NAMALWA (cell line): ENCODE measurements at regions not wholly inside any gene's neighbourhood (a gene's known extent, or its start where the extent isn't known, plus 50 kb on each side); places are given as distances from the start of the nearest gene placed in this dataset.

Source experiments
- DNase-seq: peaks from one replicate; pipeline ENCODE4 v3.0.0-alpha.2; 2015; ENCODE audit warnings: low spot score

- no peak for DNase-seq
These were observed 397.9 kb upstream of the JARID2 start for GRCh38 chr6:14848019-14848418.

DNA sequence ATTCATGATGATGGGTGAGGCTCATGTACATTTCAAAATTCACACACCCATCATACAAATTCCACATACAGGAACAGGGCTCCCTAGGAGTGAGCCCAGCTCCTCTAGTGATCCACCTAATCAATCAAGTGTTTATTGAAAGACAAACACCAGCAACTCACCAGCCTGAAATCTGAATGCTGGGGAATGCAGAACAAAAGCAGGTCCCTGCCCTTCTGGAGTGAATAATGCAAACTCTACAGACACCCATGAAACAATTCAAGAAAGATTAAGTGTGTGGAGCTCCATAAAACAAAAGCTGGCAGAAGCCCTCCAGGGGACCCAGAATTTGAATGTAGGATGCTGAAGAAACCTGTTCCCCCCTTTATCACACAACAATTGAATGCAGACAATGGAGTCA, 396.7 kb upstream of the JARID2 start:
- no peak for DNase-seq

- DNase-seq: no peak
These were observed 394.6 kb upstream of the JARID2 start for GRCh38 chr6:14851281-14851680.

- no peak for DNase-seq
These were observed 393.5 kb upstream of the JARID2 start for GRCh38 chr6:14852375-14852774.

DNA sequence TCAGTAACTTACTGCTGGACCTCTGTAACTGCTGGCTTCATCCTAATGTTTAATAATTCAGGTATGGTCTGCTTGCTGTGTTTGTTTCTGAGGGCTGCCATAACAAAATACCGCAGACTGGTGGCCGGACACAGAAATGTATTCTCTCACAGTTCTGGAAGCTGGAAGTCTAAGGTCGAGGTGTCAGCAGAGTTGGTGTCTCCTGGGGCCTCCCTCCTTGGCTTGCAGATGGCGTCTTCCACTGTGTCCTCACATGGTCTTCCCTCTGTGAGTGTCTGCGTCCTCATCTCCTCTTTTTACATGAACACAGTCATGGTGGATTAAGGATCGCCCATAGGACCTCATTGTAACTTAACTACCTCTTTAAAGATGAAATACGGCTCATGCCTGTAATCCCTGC, 389.7 kb upstream of the JARID2 start:
- DNase-seq: no peak

DNA sequence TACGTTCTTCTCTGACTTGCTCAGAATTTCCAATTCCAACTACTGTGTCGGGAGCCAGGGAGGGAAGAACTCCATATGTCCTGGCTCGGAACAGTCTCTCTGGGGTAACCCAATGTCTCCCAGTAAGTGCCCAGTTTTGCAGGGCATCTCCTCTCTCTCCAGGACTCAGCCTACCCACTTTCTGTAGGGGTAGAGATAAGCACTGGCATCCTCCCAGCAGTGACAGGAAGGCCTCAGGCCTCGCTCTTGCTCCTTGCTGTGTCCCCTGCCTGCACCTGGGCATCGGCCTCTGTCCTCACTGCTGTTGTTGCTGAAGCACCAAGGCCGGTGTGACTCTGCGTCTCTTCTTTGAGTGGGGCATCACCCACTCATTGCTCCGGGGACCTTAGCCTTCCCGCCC, 388.9 kb upstream of the JARID2 start:
- DNase-seq: no peak

- DNase-seq: no peak
These were observed 388.4 kb upstream of the JARID2 start for GRCh38 chr6:14857501-14857900.

DNA sequence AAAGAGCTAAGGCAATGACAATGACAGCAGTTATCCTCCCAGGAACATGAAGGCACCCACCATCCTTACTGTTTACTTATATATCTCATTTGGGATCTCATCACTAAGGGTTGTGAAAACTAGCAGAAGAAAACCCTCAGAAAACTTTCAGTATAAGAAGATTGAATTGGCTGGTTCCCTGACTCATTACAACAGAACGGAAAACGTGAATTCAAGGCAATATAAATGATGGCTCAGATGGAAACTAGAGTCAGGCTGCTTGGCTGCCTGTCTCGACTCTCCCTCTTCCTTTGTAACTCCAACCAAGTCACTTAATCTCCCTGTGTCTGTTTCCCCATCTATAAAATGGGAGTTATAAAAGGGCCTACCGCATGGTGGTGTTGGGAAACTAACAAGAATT, 387.1 kb upstream of the JARID2 start:
- no peak for DNase-seq

DNA sequence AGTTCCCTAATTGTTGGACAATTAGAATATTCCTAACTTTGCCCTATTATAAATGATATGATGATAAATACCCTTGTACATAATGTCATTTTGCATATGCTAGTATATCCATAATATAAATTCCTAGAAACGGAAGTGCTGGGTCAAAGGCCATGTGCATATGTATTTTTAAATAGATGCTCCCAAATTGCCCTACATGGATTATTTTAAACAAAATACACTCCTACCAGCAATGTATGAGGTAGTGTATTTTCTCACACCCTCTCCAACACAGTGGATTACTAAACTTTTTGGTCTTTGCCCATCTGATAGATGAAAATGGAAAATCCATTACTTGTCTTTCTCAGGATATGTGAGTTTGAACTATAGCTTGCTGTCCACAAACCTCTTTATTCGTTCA, 385.1 kb upstream of the JARID2 start:
- no peak for DNase-seq

GRCh38 chr6:14861491-14861943, 384.4 kb upstream of the JARID2 start:
- DNase-seq: no peak

DNA sequence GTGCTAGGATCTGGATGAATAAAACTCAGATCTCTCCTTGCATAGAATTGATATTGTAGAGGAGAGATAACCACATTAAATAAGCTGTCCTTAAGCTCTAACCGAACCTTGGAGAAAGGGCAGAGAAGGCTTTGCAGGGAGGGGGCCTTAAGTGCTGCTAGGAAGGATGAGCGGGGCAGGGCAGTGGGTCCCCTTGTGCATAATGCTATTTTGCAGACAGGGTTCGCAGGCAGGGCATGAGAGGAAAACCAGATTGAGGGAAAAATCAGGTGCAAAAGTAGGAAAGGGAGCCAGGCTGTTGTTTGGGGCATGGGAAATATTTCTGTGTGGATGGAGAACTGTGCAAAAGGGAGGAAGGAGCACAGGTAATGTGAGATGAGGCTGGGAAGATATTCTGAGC, 383.0 kb upstream of the JARID2 start:
- no peak for DNase-seq

DNA sequence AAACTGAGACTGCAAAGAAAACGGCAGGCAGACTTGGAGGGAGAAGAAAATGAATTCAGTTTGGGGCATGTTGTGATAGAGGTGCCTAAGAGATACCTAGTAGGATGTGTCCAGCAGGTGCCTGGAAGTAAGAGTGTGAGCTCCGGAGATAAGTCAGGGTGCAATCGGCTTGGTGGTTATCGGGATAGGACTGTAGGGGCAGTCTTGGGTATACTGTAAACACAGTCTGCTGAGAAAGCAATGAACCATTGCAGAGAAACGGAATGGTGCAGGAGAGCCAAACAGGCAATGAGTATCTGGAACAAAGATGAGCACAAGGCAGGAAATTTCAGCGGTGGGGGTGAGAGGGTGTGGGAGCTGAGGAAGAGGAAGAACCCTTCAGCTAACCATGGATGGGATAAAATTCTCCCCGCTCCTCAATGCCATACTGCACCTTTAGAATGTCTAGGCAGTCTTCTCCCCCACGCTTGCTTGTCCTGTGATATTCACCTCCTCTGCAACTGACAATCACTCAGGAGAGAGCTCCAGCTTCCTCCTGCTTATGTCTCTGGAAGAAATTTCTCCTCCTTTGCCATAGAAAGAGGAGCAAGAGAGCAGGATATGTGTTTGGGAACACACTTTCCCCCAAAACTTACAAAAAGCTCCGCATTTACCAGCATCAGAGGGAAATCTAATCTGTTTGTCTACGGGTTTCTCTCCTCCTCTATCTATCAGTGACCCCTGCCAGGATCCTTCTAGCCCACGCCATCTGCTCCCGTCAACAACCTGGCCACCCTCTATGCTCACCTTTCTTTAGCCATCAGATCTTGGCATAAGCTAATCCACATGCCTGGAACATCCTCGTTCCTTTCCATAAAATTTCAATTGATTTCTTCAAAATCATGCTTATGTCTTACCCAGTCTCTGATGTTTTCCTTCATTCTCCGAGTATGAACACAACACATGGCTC, 381.7 kb upstream of the JARID2 start:
- no peak for DNase-seq

DNA sequence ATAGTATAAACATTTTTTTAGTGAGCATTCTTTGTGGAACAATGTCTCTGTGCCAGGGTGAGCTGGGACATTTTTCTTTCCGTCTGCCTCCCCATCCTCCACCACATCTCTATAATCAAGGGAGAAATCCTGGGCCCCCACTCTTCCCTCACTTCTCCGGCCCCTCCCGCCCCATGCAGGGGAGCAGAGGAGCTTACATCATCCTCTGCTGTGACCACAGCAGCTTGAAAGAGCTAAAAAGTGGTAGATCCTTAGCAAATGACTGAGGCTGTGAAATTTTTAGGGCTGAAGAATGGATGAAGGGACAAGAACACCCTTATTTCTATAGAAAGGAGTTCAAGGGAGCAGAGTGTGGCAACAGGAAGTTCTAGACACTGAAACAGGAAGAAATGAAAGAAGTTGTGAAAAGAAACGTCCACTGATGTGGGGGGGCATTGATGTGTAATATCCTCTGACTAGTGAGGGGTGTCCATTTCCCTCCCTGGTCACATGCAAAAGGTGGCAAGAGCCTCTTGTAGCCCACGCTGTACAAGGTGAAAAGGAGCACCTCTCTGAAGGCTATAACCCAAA, 380.3 kb upstream of the JARID2 start:
- DNase-seq: peak; percentile 10

- DNase-seq: no peak
These were observed 378.1 kb upstream of the JARID2 start for GRCh38 chr6:14867802-14868201.

- no peak for DNase-seq
These were observed 374.6 kb upstream of the JARID2 start for GRCh38 chr6:14871221-14871620.

GRCh38 chr6:14873101-14873500, 372.8 kb upstream of the JARID2 start:
- no peak for DNase-seq

GRCh38 chr6:14873781-14874441, 372.0 kb upstream of the JARID2 start:
- DNase-seq: no peak

- no peak for DNase-seq
These were observed 370.8 kb upstream of the JARID2 start for GRCh38 chr6:14874975-14875480.

DNA sequence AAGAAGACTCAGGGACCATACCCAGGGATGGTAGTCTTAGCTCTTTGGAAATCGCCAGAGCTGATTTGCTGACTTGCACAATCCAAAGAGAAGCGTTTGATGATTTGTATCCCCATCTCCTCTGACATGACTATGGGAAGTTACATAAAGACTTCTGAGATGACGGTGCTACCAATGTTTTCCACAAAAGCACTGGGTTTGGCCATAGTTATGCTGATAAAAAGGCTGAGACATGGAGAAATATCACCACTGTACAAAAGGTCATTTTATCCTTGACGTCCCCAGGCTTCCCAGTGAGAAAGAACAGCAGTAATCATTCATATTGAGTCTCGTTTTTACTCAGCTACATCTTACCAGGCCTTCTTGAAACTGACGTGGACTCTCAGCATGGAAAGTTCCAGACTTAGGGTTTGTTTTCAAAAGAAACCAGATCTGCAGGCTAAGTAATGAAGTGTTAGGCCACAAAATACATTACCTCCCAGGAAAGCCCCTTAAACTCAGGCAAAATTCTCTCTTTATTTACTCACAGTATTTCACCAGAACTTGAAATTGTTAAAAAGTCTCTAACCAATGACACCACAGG, 370.3 kb upstream of the JARID2 start:
- DNase-seq: no peak

GRCh38 chr6:14876778-14877613, 368.9 kb upstream of the JARID2 start:
- DNase-seq: no peak

GRCh38 chr6:14877758-14878157, 368.1 kb upstream of the JARID2 start:
- DNase-seq: no peak

- DNase-seq: no peak
These were observed 365.8 kb upstream of the JARID2 start for GRCh38 chr6:14880052-14880451.
